ENCODE measurements at regions not wholly inside any gene's neighbourhood (a gene's known extent, or its start where the extent isn't known, plus 50 kb on each side); places are given as distances from the start of the nearest gene placed in this dataset.

DNA sequence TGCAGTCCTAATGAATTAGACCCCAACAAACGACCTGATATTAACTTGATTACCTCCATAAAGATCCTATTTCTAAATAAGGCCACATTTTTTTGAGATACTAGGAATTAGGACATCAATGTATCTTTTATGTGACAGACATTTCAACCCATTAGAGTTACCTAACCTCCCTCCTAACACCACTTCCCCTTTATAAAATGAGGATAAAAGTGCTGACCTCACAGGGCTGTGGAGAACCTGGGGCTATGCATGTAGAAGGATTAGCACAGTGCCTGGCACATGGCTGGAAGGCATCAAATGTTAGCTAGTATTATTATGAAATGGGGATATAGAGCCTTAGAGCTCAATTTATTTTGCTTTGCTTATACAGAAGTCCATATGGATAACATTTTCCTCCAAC lies 53.5 kb upstream of the LRRN1 start:
- Histone ChIP-seq H3K27ac (ENCODE audit: low read depth, low read length) (no peak overlapping the region), H3K4me1 (ENCODE audit: insufficient read depth, low read length) (no peaks in the 10 kb centered on the region), H3K36me3 (ENCODE audit: insufficient read depth, low read length) (no peaks in the 10 kb centered on the region), H3K79me2 (ENCODE audit: insufficient read depth, low read length) (no peaks in the 10 kb centered on the region), H3K4me3 (ENCODE audit: insufficient read depth, low read depth, low read length) (no peak overlapping the region), H3K4me2 (ENCODE audit: low read length) (no peak overlapping the region), H3K27me3 (ENCODE audit: insufficient read depth, low read length) (no peaks in the 10 kb centered on the region), H3K9me3 (ENCODE audit: insufficient read depth, low read depth, low read length) (no peaks in the 10 kb centered on the region), H3K9ac (ENCODE audit: low read length) (no peak overlapping the region), H2AFZ (ENCODE audit: low read depth, low read length) (no peak overlapping the region), H4K20me1 (ENCODE audit: insufficient read depth, low read length) (no peaks in the 10 kb centered on the region)
- peaks cover 3% of the 10 kb centered on the region for H3K9me3 Mint-ChIP-seq (ENCODE audit: unreplicated experiment)
- H3K4me1 Mint-ChIP-seq (ENCODE audit: low read depth, unreplicated experiment), result no peaks in the 10 kb centered on the region
- no peak overlapping the region for H3K27ac Mint-ChIP-seq (ENCODE audit: unreplicated experiment)
- no peak for DNase-seq (ENCODE audit: low read depth)
- no peak for FAIRE-seq
- peaks cover 2% of the 10 kb centered on the region for H3K27me3 Mint-ChIP-seq (ENCODE audit: low read depth, unreplicated experiment)
- H3K4me3 Mint-ChIP-seq (ENCODE audit: unreplicated experiment), result no peak overlapping the region
- TF ChIP-seq, protein P1, sequence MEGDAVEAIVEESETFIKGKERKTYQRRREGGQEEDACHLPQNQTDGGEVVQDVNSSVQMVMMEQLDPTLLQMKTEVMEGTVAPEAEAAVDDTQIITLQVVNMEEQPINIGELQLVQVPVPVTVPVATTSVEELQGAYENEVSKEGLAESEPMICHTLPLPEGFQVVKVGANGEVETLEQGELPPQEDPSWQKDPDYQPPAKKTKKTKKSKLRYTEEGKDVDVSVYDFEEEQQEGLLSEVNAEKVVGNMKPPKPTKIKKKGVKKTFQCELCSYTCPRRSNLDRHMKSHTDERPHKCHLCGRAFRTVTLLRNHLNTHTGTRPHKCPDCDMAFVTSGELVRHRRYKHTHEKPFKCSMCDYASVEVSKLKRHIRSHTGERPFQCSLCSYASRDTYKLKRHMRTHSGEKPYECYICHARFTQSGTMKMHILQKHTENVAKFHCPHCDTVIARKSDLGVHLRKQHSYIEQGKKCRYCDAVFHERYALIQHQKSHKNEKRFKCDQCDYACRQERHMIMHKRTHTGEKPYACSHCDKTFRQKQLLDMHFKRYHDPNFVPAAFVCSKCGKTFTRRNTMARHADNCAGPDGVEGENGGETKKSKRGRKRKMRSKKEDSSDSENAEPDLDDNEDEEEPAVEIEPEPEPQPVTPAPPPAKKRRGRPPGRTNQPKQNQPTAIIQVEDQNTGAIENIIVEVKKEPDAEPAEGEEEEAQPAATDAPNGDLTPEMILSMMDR (IDR thresholded peaks at IDR 0.05; ENCODE audit: insufficient read depth, low read depth, low read length), result no peak
- TF ChIP-seq EZH2 (IDR thresholded peaks at IDR 0.05; ENCODE audit: insufficient read depth, low read length), result no peak
- no peaks in the 10 kb centered on the region for H3K36me3 Mint-ChIP-seq (ENCODE audit: low read depth, unreplicated experiment)

DNA sequence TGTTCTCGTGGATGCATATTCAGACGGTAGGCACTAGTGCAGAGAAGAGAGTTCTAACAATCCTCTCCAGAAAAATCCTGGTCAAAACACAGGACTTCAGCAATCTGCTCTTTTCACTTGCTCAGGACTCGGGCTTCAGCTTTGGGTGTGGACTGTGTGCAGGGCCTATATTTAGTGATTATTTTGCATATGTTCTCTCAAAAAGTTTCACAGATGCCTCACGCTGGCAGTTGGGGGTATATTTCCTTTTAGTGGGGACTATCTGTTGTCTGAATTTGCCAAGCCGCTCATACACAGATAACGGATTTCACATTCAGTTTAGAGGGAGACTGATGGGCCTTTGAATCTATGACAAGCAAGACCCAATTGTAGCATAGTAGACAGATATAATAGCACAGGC lies 54.4 kb upstream of the LRRN1 start:
- no peak for DNase-seq (ENCODE audit: low read depth)
- Histone ChIP-seq H3K79me2 (ENCODE audit: insufficient read depth, low read length) (no peaks in the 10 kb centered on the region), H3K27me3 (ENCODE audit: insufficient read depth, low read length) (no peaks in the 10 kb centered on the region), H3K27ac (ENCODE audit: low read depth, low read length) (no peak overlapping the region), H3K36me3 (ENCODE audit: insufficient read depth, low read length) (no peaks in the 10 kb centered on the region), H3K4me1 (ENCODE audit: insufficient read depth, low read length) (no peaks in the 10 kb centered on the region), H3K4me3 (ENCODE audit: insufficient read depth, low read depth, low read length) (no peak overlapping the region), H4K20me1 (ENCODE audit: insufficient read depth, low read length) (no peaks in the 10 kb centered on the region), H2AFZ (ENCODE audit: low read depth, low read length) (no peak overlapping the region), H3K9ac (ENCODE audit: low read length) (no peak overlapping the region), H3K9me3 (ENCODE audit: insufficient read depth, low read depth, low read length) (no peaks in the 10 kb centered on the region), H3K4me2 (ENCODE audit: low read length) (no peak overlapping the region)
- TF ChIP-seq EZH2 (IDR thresholded peaks at IDR 0.05; ENCODE audit: insufficient read depth, low read length), result no peak
- TF ChIP-seq, protein P1 (IDR thresholded peaks at IDR 0.05; ENCODE audit: insufficient read depth, low read depth, low read length), result no peak
- no peak for FAIRE-seq
- H3K9me3 Mint-ChIP-seq (ENCODE audit: unreplicated experiment), result peaks cover 2% of the 10 kb centered on the region
- H3K27me3 Mint-ChIP-seq (ENCODE audit: low read depth, unreplicated experiment), result peaks cover 2% of the 10 kb centered on the region
- H3K27ac Mint-ChIP-seq (ENCODE audit: unreplicated experiment), result no peak overlapping the region
- H3K4me3 Mint-ChIP-seq (ENCODE audit: unreplicated experiment), result no peak overlapping the region
- H3K4me1 Mint-ChIP-seq (ENCODE audit: low read depth, unreplicated experiment), result no peaks in the 10 kb centered on the region
- no peaks in the 10 kb centered on the region for H3K36me3 Mint-ChIP-seq (ENCODE audit: low read depth, unreplicated experiment)

DNA sequence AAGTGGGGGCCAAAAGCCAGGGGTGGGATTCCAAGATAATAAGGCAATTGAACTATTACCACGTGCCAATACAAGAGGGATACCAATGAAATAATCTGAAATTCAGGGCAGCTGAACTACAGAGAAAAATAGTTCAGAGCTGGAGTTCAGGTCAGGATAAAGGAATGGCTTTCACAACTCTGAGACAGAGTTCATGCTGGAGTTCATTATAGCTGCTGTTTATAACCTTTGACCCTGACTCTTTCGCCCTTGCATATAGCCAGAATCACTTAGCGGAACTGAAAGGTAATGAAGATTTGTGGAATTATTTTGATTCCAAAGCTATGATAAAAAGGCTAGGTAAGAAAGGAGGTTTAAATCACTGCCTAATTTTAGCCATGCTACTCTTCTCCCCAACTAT lies 55.5 kb upstream of the LRRN1 start:
- DNase-seq (ENCODE audit: low read depth) (no peak), FAIRE-seq (no peak)
- Histone ChIP-seq H3K4me1 (ENCODE audit: insufficient read depth, low read length) (no peaks in the 10 kb centered on the region), H3K4me3 (ENCODE audit: insufficient read depth, low read depth, low read length) (no peak overlapping the region), H3K27ac (ENCODE audit: low read depth, low read length) (no peak overlapping the region), H4K20me1 (ENCODE audit: insufficient read depth, low read length) (no peaks in the 10 kb centered on the region), H3K79me2 (ENCODE audit: insufficient read depth, low read length) (no peaks in the 10 kb centered on the region), H3K9ac (ENCODE audit: low read length) (no peak overlapping the region), H3K27me3 (ENCODE audit: insufficient read depth, low read length) (no peaks in the 10 kb centered on the region), H3K9me3 (ENCODE audit: insufficient read depth, low read depth, low read length) (no peaks in the 10 kb centered on the region), H2AFZ (ENCODE audit: low read depth, low read length) (no peak overlapping the region), H3K36me3 (ENCODE audit: insufficient read depth, low read length) (no peaks in the 10 kb centered on the region), H3K4me2 (ENCODE audit: low read length) (no peak overlapping the region)
- Mint-ChIP-seq H3K4me1 (ENCODE audit: low read depth, unreplicated experiment) (no peaks in the 10 kb centered on the region), H3K36me3 (ENCODE audit: low read depth, unreplicated experiment) (no peaks in the 10 kb centered on the region), H3K27me3 (ENCODE audit: low read depth, unreplicated experiment) (peaks cover 2% of the 10 kb centered on the region), H3K4me3 (ENCODE audit: unreplicated experiment) (no peak overlapping the region), H3K9me3 (ENCODE audit: unreplicated experiment) (peaks cover 5% of the 10 kb centered on the region), H3K27ac (ENCODE audit: unreplicated experiment) (no peak overlapping the region)
- TF ChIP-seq EZH2 (IDR thresholded peaks at IDR 0.05; ENCODE audit: insufficient read depth, low read length), result no peak
- TF ChIP-seq, protein P1 (IDR thresholded peaks at IDR 0.05; ENCODE audit: insufficient read depth, low read depth, low read length), result no peak
